WTC11 (cell line): ENCODE measurements at regions not wholly inside any gene's neighbourhood (a gene's known extent, or its start where the extent isn't known, plus 50 kb on each side); places are given as distances from the start of the nearest gene placed in this dataset.

Experiments used
- ATAC-seq: fragments of 200-7000 bp; cut with Tn5 transposase; 2 replicates; pipeline ENCODE4 v1.10.0; 2021; ENCODE audit warnings: mild to moderate bottlenecking, moderate library complexity
- CTCF ChIA-PET: fragments of 300-600 bp; sonication (Branson Sonifier 250); formaldehyde crosslinking; loops from one replicate; lab custom pipeline; 2021; ENCODE audit warnings: antibody characterized with exemption; lab: Charles Lee
- POLR2A ChIA-PET: fragments of 350-600 bp; sonication (Branson Sonifier 250); formaldehyde crosslinking; loops from one replicate; lab custom pipeline; 2021; ENCODE audit warnings: antibody characterized with exemption; lab: Charles Lee
- DNase-seq: peaks from one replicate; pipeline ENCODE4 v3.0.0; 2021; ENCODE audit warnings: low spot score
- H3K27ac Mint-ChIP-seq: 2 replicates; pipeline ENCODE4 v1.8.0; 2021; ENCODE audit warnings: mixed read lengths
- H3K27me3 Mint-ChIP-seq: 2 replicates; pipeline ENCODE4 v1.8.0; 2021; ENCODE audit warnings: low read depth, mild to moderate bottlenecking, moderate library complexity, mixed read lengths
- H3K36me3 Mint-ChIP-seq: 2 replicates; pipeline ENCODE4 v1.8.0; 2021; ENCODE audit warnings: mixed read lengths
- H3K4me1 Mint-ChIP-seq: 2 replicates; pipeline ENCODE4 v1.8.0; 2022; ENCODE audit warnings: mixed read lengths
- H3K4me3 Mint-ChIP-seq: 2 replicates; pipeline ENCODE4 v1.8.0; 2021; ENCODE audit warnings: mild to moderate bottlenecking, moderate library complexity, mixed read lengths
- H3K9me3 Mint-ChIP-seq: 2 replicates; pipeline ENCODE4 v1.8.0; 2021; ENCODE audit warnings: mixed read lengths
- IRF2 ChIP-seq: sonication (generic); formaldehyde crosslinking; IDR thresholded peaks from 2 replicates; pipeline ENCODE4 v1.8.0; 2022; ENCODE audit warnings: low read depth, missing genetic modification reagents, borderline replicate concordance
- NR3C1 ChIP-seq: sonication (generic); formaldehyde crosslinking; conservative IDR thresholded peaks from 2 replicates; pipeline ENCODE4 v1.8.1; 2023; ENCODE audit warnings: low read depth, mild to moderate bottlenecking, missing genetic modification reagents
- SMAD3 ChIP-seq: sonication (generic); formaldehyde crosslinking; IDR thresholded peaks from 2 replicates; pipeline ENCODE4 v1.8.0; 2022; ENCODE audit warnings: missing genetic modification reagents, mild to moderate bottlenecking, borderline replicate concordance
- ZBTB21 ChIP-seq: sonication (generic); formaldehyde crosslinking; IDR thresholded peaks from 2 replicates; pipeline ENCODE4 v1.8.1; 2023; ENCODE audit warnings: mild to moderate bottlenecking, missing genetic modification reagents, borderline replicate concordance
- ZNF219 ChIP-seq: sonication (generic); formaldehyde crosslinking; IDR thresholded peaks from 2 replicates; pipeline ENCODE4 v1.8.0; 2023; ENCODE audit warnings: missing genetic modification reagents, mild to moderate bottlenecking, borderline replicate concordance
- TF ChIP-seq, protein P1 (sequence below): fragments of 250-450 bp; sonication (Bioruptor Pico); IDR thresholded peaks from 2 replicates; pipeline ENCODE4 v1.9.0; 2021; ENCODE audit warnings: mild to moderate bottlenecking, borderline replicate concordance
- TF ChIP-seq, protein P2 (sequence below): sonication (generic); formaldehyde crosslinking; IDR thresholded peaks from 2 replicates; pipeline ENCODE4 v1.8.0; 2022; ENCODE audit warnings: mild to moderate bottlenecking, missing genetic modification reagents
- TF ChIP-seq, protein P3 (sequence below): sonication (generic); formaldehyde crosslinking; IDR thresholded peaks from 2 replicates; pipeline ENCODE4 v1.8.0; 2022; ENCODE audit warnings: mild to moderate bottlenecking, missing genetic modification reagents
- TF ChIP-seq, protein P4 (sequence below): sonication (generic); formaldehyde crosslinking; conservative IDR thresholded peaks from 2 replicates; pipeline ENCODE4 v1.8.1; 2023; ENCODE audit warnings: mild to moderate bottlenecking, low read depth, missing genetic modification reagents, moderate library complexity
- TF ChIP-seq, protein P5 (sequence below): sonication (generic); formaldehyde crosslinking; IDR thresholded peaks from 2 replicates; pipeline ENCODE4 v1.8.0; 2022; ENCODE audit warnings: mild to moderate bottlenecking, missing genetic modification reagents
- TF ChIP-seq, protein P6 (sequence below): sonication (generic); formaldehyde crosslinking; IDR thresholded peaks from 2 replicates; pipeline ENCODE4 v1.8.0; 2022; ENCODE audit warnings: mild to moderate bottlenecking, missing genetic modification reagents
- TF ChIP-seq, protein P7 (sequence below): fragments of 250-450 bp; sonication (Bioruptor Pico); IDR thresholded peaks from 2 replicates; pipeline ENCODE4 v1.8.0; 2021; ENCODE audit warnings: mild to moderate bottlenecking
- TF ChIP-seq, protein P8 (sequence below): sonication (generic); formaldehyde crosslinking; IDR thresholded peaks from 2 replicates; pipeline ENCODE4 v1.8.1; 2022; ENCODE audit warnings: missing genetic modification reagents, borderline replicate concordance
- TF ChIP-seq, protein P9 (sequence below): fragments of 250-450 bp; sonication (Bioruptor Pico); conservative IDR thresholded peaks from 2 replicates; pipeline ENCODE4 v1.9.0; 2021; ENCODE audit warnings: mild to moderate bottlenecking

DNA sequence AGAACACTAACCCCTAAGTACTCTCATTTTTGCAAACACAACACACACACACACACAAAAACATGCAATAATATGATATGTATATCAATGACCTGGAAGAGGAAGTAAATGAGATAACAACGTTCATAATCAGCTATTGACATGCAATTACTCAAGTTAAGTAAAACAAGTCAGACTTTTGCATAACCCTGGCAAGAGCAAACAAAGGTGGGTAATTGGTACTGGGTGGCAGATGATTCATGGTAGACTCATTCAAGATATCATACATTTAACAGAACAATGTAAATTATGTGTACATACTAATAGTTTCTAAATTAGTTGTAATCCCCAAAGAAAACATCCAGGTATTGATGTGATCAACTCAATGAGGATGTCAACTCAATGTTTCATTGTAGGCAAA, 508.8 kb downstream of the DACH1 start (continued):
- TF ChIP-seq, protein P1, sequence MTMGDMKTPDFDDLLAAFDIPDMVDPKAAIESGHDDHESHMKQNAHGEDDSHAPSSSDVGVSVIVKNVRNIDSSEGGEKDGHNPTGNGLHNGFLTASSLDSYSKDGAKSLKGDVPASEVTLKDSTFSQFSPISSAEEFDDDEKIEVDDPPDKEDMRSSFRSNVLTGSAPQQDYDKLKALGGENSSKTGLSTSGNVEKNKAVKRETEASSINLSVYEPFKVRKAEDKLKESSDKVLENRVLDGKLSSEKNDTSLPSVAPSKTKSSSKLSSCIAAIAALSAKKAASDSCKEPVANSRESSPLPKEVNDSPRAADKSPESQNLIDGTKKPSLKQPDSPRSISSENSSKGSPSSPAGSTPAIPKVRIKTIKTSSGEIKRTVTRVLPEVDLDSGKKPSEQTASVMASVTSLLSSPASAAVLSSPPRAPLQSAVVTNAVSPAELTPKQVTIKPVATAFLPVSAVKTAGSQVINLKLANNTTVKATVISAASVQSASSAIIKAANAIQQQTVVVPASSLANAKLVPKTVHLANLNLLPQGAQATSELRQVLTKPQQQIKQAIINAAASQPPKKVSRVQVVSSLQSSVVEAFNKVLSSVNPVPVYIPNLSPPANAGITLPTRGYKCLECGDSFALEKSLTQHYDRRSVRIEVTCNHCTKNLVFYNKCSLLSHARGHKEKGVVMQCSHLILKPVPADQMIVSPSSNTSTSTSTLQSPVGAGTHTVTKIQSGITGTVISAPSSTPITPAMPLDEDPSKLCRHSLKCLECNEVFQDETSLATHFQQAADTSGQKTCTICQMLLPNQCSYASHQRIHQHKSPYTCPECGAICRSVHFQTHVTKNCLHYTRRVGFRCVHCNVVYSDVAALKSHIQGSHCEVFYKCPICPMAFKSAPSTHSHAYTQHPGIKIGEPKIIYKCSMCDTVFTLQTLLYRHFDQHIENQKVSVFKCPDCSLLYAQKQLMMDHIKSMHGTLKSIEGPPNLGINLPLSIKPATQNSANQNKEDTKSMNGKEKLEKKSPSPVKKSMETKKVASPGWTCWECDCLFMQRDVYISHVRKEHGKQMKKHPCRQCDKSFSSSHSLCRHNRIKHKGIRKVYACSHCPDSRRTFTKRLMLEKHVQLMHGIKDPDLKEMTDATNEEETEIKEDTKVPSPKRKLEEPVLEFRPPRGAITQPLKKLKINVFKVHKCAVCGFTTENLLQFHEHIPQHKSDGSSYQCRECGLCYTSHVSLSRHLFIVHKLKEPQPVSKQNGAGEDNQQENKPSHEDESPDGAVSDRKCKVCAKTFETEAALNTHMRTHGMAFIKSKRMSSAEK (CRISPR knock-in tag): no peak

DNA sequence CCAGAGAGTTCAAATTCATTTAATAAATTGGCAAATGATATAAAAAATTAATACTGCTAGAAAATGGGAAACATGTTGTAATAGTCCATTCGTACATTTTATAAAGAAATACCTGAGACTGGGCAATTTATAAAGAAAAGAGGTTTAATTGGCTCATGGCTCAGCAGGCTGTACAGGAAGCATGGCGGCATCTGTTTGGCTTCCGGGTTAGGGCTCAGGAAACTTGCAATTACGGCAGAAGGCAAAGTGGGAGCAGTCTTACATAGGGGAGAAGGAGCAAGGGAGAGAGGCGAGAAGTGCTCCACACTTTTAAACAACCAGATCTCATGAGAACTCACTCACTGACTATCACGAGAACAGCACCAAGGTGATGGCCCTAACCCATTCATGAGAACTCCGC, 512.0 kb downstream of the DACH1 start:
- Mint-ChIP-seq H3K27ac (no peak overlapping the region), H3K4me3 (no peak overlapping the region), H3K9me3 (no peaks in the 10 kb centered on the region), H3K27me3 (no peaks in the 10 kb centered on the region), H3K36me3 (no peaks in the 10 kb centered on the region), H3K4me1 (no peaks in the 10 kb centered on the region)
- no peak for DNase-seq
- ChIA-PET CTCF (no interaction called here), POLR2A (no interaction called here)
- no peak for ATAC-seq
- TF ChIP-seq, protein P2, sequence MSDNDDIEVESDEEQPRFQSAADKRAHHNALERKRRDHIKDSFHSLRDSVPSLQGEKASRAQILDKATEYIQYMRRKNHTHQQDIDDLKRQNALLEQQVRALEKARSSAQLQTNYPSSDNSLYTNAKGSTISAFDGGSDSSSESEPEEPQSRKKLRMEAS: no peak
- TF ChIP-seq, protein P3, sequence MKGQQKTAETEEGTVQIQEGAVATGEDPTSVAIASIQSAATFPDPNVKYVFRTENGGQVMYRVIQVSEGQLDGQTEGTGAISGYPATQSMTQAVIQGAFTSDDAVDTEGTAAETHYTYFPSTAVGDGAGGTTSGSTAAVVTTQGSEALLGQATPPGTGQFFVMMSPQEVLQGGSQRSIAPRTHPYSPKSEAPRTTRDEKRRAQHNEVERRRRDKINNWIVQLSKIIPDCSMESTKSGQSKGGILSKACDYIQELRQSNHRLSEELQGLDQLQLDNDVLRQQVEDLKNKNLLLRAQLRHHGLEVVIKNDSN (CRISPR knock-in tag): no peak

DNA sequence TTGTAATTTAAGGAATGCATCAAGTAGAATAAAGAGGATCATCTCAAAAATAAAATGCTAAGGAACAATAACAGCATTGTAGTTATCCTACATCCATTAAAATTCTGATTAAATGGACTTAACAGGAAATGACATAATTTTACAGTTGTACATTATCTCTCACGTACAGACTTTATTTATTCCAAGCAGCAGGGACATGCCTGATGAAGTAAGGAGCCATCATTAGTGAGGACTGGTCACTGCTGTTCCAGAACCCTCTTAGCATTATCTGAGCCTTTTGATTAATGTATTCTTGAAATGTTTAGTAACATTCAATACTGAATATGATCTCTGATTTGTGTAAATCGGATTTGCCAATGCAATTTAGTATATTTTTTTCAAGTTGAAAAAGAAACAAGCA, 516.1 kb downstream of the DACH1 start:
- ChIA-PET POLR2A (no interaction called here), CTCF (no interaction called here)
- Mint-ChIP-seq H3K36me3 (peaks cover 6% of the 10 kb centered on the region), H3K4me1 (peaks cover 5% of the 10 kb centered on the region; the same call in 1 of the 2 replicates), H3K9me3 (peaks cover 8% of the 10 kb centered on the region), H3K27me3 (no peaks in the 10 kb centered on the region), H3K27ac (no peak overlapping the region), H3K4me3 (no peak overlapping the region)
- DNase-seq: no peak
- ATAC-seq: no peak
- TF ChIP-seq, protein P4, sequence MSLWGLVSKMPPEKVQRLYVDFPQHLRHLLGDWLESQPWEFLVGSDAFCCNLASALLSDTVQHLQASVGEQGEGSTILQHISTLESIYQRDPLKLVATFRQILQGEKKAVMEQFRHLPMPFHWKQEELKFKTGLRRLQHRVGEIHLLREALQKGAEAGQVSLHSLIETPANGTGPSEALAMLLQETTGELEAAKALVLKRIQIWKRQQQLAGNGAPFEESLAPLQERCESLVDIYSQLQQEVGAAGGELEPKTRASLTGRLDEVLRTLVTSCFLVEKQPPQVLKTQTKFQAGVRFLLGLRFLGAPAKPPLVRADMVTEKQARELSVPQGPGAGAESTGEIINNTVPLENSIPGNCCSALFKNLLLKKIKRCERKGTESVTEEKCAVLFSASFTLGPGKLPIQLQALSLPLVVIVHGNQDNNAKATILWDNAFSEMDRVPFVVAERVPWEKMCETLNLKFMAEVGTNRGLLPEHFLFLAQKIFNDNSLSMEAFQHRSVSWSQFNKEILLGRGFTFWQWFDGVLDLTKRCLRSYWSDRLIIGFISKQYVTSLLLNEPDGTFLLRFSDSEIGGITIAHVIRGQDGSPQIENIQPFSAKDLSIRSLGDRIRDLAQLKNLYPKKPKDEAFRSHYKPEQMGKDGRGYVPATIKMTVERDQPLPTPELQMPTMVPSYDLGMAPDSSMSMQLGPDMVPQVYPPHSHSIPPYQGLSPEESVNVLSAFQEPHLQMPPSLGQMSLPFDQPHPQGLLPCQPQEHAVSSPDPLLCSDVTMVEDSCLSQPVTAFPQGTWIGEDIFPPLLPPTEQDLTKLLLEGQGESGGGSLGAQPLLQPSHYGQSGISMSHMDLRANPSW (CRISPR knock-in tag): no peak
- TF ChIP-seq, protein P5, sequence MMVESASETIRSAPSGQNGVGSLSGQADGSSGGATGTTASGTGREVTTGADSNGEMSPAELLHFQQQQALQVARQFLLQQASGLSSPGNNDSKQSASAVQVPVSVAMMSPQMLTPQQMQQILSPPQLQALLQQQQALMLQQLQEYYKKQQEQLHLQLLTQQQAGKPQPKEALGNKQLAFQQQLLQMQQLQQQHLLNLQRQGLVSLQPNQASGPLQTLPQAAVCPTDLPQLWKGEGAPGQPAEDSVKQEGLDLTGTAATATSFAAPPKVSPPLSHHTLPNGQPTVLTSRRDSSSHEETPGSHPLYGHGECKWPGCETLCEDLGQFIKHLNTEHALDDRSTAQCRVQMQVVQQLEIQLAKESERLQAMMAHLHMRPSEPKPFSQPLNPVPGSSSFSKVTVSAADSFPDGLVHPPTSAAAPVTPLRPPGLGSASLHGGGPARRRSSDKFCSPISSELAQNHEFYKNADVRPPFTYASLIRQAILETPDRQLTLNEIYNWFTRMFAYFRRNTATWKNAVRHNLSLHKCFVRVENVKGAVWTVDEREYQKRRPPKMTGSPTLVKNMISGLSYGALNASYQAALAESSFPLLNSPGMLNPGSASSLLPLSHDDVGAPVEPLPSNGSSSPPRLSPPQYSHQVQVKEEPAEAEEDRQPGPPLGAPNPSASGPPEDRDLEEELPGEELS (CRISPR knock-in tag): no peak
- TF ChIP-seq IRF2 (CRISPR knock-in tag): no peak
- TF ChIP-seq SMAD3 (CRISPR knock-in tag): no peak
- TF ChIP-seq, protein P6, sequence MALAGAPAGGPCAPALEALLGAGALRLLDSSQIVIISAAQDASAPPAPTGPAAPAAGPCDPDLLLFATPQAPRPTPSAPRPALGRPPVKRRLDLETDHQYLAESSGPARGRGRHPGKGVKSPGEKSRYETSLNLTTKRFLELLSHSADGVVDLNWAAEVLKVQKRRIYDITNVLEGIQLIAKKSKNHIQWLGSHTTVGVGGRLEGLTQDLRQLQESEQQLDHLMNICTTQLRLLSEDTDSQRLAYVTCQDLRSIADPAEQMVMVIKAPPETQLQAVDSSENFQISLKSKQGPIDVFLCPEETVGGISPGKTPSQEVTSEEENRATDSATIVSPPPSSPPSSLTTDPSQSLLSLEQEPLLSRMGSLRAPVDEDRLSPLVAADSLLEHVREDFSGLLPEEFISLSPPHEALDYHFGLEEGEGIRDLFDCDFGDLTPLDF (CRISPR knock-in tag): no peak
- TF ChIP-seq, protein P7, sequence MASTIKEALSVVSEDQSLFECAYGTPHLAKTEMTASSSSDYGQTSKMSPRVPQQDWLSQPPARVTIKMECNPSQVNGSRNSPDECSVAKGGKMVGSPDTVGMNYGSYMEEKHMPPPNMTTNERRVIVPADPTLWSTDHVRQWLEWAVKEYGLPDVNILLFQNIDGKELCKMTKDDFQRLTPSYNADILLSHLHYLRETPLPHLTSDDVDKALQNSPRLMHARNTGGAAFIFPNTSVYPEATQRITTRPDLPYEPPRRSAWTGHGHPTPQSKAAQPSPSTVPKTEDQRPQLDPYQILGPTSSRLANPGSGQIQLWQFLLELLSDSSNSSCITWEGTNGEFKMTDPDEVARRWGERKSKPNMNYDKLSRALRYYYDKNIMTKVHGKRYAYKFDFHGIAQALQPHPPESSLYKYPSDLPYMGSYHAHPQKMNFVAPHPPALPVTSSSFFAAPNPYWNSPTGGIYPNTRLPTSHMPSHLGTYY (CRISPR knock-in tag): no peak
- TF ChIP-seq, protein P8, sequence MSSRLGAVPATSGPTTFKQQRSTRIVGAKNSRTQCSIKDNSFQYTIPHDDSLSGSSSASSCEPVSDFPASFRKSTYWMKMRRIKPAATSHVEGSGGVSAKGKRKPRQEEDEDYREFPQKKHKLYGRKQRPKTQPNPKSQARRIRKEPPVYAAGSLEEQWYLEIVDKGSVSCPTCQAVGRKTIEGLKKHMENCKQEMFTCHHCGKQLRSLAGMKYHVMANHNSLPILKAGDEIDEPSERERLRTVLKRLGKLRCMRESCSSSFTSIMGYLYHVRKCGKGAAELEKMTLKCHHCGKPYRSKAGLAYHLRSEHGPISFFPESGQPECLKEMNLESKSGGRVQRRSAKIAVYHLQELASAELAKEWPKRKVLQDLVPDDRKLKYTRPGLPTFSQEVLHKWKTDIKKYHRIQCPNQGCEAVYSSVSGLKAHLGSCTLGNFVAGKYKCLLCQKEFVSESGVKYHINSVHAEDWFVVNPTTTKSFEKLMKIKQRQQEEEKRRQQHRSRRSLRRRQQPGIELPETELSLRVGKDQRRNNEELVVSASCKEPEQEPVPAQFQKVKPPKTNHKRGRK: no peak
- TF ChIP-seq, protein P9, sequence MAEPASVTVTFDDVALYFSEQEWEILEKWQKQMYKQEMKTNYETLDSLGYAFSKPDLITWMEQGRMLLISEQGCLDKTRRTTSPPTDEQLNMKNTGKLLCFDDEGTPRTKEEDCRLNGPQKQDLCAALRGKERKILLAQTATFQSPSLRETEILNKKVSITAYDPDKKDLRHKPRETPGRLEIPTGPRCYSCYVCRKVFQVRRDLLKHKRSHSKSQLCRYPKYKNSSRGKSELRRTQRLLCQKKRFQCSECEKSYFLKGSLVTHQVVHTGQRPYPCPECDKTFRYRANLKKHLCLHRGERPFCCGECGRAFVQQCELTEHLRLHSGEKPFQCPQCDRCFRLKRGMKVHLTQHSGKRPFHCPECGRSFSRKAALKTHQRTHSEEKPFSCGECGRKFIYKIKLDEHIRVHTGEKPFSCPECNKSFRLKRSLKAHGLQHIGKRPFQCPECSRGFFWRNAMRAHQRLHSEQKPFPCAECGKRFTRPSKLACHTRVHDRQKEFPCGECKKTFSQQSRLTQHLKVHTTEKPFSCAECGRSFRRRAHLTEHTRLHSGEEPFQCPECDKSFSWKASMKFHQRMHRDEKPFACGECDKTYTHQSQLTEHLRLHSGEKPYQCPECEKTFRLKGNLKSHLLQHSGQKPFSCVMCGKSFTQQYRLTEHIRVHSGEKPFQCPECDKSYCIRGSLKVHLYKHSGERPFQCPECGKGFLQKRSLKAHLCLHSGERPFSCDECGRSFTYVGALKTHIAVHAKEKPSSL (CRISPR knock-in tag): no peak
- no peak for TF ChIP-seq ZBTB21 (CRISPR knock-in tag)
- no peak for TF ChIP-seq ZNF219 (CRISPR knock-in tag)
- TF ChIP-seq NR3C1 (CRISPR knock-in tag): no peak
